ENCODE measurements at regions not wholly inside any gene's neighbourhood (a gene's known extent, or its start where the extent isn't known, plus 50 kb on each side); places are given as distances from the start of the nearest gene placed in this dataset.

GRCh38 chr13:21817878-21818277 is 147.0 kb downstream of the FGF9 start:
- no peaks in the 10 kb centered on the region for H3K9me3 ChIP-seq
- H3K4me1 ChIP-seq, result no peaks in the 10 kb centered on the region
- H3K36me3 ChIP-seq, result no peaks in the 10 kb centered on the region
- H3K27me3 ChIP-seq, result no peaks in the 10 kb centered on the region
- no peak for DNase-seq (ENCODE audit: low spot score)
- H3K4me3 ChIP-seq, result no peak overlapping the region
- H3K27ac ChIP-seq, result no peak overlapping the region
- TF ChIP-seq, protein P1, sequence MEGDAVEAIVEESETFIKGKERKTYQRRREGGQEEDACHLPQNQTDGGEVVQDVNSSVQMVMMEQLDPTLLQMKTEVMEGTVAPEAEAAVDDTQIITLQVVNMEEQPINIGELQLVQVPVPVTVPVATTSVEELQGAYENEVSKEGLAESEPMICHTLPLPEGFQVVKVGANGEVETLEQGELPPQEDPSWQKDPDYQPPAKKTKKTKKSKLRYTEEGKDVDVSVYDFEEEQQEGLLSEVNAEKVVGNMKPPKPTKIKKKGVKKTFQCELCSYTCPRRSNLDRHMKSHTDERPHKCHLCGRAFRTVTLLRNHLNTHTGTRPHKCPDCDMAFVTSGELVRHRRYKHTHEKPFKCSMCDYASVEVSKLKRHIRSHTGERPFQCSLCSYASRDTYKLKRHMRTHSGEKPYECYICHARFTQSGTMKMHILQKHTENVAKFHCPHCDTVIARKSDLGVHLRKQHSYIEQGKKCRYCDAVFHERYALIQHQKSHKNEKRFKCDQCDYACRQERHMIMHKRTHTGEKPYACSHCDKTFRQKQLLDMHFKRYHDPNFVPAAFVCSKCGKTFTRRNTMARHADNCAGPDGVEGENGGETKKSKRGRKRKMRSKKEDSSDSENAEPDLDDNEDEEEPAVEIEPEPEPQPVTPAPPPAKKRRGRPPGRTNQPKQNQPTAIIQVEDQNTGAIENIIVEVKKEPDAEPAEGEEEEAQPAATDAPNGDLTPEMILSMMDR (IDR thresholded peaks at IDR 0.05), result no peak

- TF ChIP-seq, protein P1 (IDR thresholded peaks at IDR 0.05), result no peak
- Histone ChIP-seq H3K36me3 (no peaks in the 10 kb centered on the region), H3K4me1 (peaks cover 0 to 17% of the 10 kb centered on the region in 2 donors), H3K27me3 (no peaks in the 10 kb centered on the region), H3K27ac (no peak overlapping the region), H3K4me3 (no peak overlapping the region), H3K9me3 (no peaks in the 10 kb centered on the region)
- no peak for DNase-seq (ENCODE audit: low spot score)
These were observed 151.2 kb downstream of the FGF9 start for GRCh38 chr13:21822029-21822428.

DNA sequence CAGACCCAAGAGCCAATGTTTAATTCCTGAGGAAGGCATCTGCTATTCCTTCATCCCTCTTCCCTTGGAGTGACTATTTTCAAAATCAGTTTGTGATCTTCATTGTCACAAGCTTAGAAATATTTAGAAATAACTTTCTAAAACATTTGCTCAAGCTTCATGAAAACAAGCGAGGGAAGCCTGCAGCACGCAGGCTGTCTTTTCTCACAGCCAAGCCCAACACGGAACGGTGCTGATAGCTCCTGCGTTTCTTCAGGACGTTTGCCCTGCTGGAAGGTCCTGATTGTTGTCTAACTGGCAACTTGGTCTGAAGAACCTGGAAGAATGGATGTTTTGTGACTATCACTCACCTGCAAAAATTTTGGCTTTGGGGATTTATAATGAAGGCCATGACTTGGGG is 152.5 kb downstream of the FGF9 start:
- Histone ChIP-seq H3K27ac (no peak overlapping the region), H3K36me3 (no peaks in the 10 kb centered on the region), H3K9me3 (no peaks in the 10 kb centered on the region), H3K27me3 (no peaks in the 10 kb centered on the region), H3K4me3 (no peak overlapping the region), H3K4me1 (peaks cover 0 to 17% of the 10 kb centered on the region in 2 donors)
- DNase-seq (ENCODE audit: low spot score), result no peak
- TF ChIP-seq, protein P1 (IDR thresholded peaks at IDR 0.05), result no peak

DNA sequence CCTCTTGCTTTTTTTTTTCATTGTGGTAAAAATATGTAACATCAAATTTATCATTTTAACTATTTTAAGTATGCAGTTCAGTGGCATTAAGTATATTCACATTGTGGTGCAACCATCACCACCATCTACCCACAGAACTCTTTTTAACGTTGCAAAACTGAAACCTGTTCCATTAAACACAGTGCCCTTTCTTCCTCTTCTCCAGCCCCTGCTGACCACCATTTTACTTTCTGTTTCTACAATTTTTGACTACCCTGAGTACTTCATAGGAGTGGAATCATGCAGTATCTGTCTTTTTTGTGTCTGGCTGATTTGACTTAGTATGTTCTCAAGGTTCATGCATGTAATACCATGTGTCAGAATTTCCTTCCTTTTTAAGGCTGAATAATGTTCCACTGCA is 153.1 kb downstream of the FGF9 start:
- Histone ChIP-seq H3K36me3 (no peaks in the 10 kb centered on the region), H3K4me1 (peaks cover 0 to 17% of the 10 kb centered on the region in 2 donors), H3K9me3 (no peaks in the 10 kb centered on the region), H3K4me3 (no peak overlapping the region), H3K27ac (no peak overlapping the region), H3K27me3 (no peaks in the 10 kb centered on the region)
- DNase-seq (ENCODE audit: low spot score), result no peak
- TF ChIP-seq, protein P1 (IDR thresholded peaks at IDR 0.05), result no peak

GRCh38 chr13:21825186-21825585 is 154.3 kb downstream of the FGF9 start:
- H3K27me3 ChIP-seq, result no peaks in the 10 kb centered on the region
- H3K36me3 ChIP-seq, result no peaks in the 10 kb centered on the region
- H3K27ac ChIP-seq, result no peak overlapping the region
- no peak for DNase-seq (ENCODE audit: low spot score)
- TF ChIP-seq, protein P1 (IDR thresholded peaks at IDR 0.05), result no peak
- peaks cover 0 to 17% of the 10 kb centered on the region in 2 donors for H3K4me1 ChIP-seq
- H3K4me3 ChIP-seq, result no peak overlapping the region
- no peaks in the 10 kb centered on the region for H3K9me3 ChIP-seq

DNA sequence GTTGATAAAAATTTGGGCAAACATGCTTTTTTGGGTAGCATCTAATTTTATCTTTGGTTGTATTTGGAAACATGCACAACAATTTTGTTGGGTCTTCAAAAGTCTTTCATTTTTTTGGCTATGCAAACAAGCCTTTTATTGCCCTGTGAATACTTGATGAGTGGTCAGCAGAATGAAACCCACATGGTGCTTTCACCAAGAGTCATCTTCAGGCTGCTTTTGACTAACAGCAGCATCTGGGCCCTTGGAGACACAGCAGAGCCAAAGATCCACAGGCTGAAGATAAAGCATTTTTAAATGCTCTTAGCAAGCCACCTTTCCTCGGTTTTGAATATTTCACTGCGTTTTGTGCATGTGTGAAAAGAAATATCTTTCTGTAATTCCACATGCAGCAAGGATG is 154.9 kb downstream of the FGF9 start:
- Histone ChIP-seq H3K9me3 (no peaks in the 10 kb centered on the region), H3K4me1 (peaks cover 0 to 17% of the 10 kb centered on the region in 2 donors), H3K27ac (no peak overlapping the region), H3K4me3 (no peak overlapping the region), H3K36me3 (no peaks in the 10 kb centered on the region), H3K27me3 (no peaks in the 10 kb centered on the region)
- TF ChIP-seq, protein P1 (IDR thresholded peaks at IDR 0.05), result no peak
- DNase-seq (ENCODE audit: low spot score), result no peak

All from right atrium auricular region (tissue), 2 donors.